ENCODE measurements at regions not wholly inside any gene's neighbourhood (a gene's known extent, or its start where the extent isn't known, plus 50 kb on each side); places are given as distances from the start of the nearest gene placed in this dataset.
"Not testable (repeated sequence)": the region's sequence is repeated elsewhere in the genome, so short reads cannot be mapped to it uniquely, and the experiment has no call there.

DNA sequence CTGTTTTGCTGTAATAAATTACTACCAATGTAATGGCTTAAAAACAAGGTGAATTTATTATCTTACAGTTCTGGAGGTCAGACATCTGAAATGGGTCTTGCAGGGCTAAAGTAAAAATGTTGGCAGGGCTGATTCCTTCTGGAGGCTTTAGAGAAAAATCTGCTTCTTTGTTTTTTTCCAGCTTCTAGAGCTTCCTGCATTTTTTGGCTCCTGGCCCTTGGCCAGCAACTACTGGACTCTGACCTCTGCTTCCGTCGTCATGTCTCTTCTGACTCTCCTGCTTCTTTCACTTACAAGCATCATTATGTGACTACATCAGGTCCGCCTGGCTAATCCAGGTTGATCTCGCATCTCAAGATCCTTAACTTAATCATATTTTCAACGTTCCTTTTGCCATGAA, 350.9 kb downstream of the S1PR1 start:
- no peak for DNase-seq

DNA sequence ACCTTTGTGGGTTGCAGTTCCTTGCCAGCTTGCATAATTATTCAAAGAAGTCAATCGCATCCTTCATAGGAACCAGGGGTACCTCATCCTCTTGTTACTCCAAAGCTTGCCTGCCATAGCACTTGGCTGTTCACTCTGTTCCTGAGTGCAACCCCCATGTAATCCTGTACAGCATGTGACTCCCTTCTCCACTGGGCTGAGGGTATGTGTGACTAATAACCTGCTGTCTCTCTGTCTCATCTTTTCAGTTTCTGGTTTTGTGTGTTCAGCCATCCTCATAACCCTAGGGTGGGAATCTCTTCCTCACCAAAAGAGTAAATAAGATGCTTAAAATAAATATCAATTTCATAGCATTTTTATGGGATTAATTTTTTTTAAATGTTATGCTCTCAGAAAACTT, 351.9 kb downstream of the S1PR1 start:
- no peak for DNase-seq

DNA sequence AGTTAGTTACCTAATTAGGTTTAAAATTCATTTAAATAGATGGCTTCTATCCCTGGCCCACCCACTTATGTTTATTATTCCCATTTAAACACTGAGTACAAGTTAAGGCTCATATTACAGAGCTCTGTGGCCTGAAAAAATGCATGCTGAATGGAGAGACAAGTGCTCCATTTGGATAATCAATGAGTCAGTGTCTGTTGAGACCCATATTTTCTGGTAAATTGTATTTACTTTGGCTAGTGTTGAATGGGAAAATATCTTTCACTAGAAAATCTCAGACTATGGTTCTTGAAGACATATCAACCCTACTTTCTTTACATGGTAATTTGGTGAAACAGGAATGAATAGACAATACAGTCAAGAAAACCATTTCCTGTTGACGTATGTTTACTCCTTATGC, 356.0 kb downstream of the S1PR1 start:
- no peak for DNase-seq

DNA sequence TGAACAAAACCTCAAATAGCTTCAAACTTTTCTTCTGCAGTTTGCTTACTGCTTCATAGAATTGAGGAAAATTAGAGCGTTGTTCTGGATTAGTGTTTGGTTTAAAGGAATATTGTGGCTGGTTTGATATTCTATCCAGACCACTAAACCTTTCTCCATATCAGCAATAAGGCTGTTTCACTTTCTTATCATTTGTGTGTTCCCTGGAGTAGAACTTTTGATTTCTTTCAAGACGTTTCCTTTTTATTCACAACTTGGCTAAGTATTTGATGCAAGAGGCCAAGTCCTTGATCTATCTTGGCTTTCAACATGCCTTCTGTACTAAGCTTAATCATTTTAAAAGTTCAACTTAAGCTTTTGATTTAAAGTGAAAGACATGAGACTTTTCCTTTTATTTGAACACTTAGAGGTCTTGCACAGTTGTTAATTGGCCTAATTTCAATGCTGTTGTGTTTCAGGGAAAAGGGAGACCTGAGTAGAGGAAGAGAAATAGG, 359.1 kb downstream of the S1PR1 start:
- no peak for DNase-seq

DNA sequence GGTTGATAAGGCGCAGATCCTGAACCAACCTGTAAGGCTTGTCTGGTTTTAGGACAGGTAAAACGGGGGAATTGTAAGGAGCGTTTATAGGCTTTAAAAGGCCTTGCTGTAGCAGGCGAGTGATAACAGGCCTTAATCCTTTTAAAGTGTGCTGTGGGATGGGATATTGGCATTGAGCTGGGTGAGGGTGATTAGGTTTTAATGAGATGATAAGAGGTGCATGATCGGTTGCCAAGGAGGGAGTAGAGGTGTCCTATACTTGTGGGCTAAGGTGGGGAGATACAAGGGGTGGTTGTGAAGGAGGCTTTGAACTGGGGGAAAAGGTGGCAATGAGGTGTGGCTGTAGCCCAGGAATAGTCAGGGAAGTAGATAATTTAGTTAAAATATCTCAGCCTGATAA, 363.8 kb downstream of the S1PR1 start:
- not testable (repeated sequence) for DNase-seq

DNA sequence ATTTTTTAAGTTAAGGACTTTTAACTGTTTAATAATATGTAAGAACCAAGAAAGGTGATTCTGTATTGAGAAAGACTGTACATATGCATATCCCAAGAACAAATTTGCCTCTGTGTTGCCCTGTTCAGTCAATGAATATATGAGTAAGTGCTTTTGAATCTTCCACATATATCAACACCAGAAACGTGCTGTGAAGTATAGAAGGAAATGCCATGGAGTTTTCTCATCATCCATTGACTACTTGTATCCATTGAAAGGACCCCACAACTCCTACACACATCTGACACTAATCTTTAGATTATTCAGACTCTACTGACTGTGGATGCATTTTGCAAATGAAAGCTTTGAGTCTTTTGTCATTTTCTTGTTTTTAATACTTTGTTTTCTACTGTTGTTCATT, 366.9 kb downstream of the S1PR1 start:
- no peak for DNase-seq

DNA sequence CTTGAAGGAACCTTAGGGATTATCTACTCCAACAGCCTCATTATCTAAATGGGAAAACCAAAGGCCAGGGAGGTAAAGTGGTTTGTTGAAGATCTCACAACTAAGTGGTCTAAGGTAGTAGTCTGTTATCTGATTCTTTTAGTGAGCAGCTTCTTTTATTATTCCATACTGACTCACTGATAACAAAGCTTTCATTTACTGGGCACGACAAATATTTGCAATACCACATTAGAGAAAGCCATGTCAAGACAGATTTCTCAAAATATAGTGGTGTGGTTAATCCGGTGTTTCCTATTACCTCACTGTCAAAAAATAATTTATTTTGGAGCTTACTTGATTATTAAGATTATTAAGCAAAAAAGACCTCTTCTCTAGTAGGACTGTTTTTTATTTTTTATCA, 369.1 kb downstream of the S1PR1 start:
- no peak for DNase-seq

DNA sequence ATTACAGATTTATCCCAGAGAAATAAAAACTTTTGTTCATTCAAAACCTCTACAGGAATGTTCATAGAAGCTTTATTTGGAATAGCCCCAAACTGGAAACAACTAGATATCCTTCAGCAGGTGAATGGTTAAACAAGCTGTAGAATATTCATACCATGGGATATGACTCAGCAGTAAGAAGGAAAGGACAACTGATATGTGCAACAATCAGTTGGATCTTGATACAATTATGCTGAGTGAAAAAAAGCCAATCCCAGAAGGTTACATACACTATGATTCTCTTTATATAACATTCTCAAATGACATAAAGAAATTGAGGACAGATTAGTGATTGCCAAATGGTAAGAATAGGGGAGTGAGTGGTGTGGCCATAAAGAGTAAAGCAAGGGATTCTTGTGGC, 376.7 kb downstream of the S1PR1 start:
- DNase-seq, result no peak

DNA sequence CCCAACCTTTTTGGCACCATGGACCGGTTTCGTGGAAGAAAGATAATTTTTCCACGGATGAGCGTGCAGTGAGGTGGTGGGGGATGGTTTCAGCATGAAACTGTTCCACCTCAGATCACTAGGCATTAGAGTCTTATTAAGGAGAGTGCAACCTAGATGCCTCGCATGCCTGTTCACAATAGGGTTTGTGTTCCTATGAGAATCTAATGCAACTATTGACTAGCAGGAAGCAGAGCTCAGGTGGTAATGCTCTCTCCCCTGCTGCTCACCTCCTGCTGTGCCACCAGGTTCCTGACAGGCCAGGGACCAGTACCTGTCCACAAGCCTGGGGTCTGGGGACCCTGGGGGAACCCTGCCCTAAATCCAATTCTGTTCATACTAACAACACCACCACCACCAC, 377.8 kb downstream of the OLFM3 start:
- no peak for DNase-seq

DNA sequence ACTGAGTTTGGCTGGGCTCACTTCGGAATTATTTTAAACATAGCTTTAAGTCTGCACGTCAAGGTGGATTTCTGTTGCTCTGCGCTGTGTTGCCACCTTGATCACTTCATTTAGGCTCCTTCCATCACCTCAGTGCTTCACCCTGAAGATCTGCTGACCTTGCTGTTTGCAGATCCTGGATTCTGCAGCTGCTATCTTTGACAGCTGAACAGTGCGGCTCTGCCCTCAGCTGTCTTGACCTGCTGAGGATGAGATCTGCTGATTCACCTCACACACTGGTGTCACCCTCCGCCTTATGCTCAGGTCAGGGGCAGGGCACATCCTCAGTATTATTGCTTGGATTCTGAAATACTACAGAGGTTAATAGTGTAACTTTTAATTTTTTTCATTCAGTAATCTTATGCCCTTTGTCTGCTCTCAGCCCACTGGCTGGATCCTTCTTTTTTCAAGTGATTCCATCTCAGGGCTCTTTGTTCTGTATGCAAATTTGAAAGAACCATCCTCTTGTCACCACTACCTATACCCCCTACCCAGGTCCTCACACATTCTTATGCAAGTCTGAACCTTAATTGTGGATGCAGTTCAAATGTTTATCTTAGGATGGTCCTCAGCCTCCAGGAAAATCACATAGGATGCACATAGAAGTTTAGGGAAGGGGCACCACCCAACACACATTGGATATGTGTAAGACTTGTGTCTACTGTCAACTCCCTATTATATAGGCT, 364.0 kb downstream of the OLFM3 start:
- DNase-seq, result no peak

DNA sequence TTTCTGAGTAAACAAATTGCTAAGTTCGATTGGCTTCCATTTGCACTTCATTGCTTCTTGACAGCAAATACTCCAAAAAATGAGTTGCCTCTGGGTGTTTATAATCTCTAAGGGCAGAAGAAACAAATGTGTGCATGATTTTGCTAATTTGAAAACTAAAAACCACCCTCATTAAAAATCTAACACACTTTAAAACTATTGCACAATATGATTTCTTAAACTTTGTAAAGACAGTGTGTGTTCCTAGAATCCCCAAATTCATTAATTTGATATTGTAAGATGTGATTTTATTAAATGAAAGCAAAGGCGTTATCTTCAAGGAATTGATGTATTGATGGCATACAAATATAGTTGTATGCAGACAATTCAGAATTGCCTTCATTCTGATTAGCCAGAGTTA, 350.9 kb downstream of the OLFM3 start:
- DNase-seq, result no peak

DNA sequence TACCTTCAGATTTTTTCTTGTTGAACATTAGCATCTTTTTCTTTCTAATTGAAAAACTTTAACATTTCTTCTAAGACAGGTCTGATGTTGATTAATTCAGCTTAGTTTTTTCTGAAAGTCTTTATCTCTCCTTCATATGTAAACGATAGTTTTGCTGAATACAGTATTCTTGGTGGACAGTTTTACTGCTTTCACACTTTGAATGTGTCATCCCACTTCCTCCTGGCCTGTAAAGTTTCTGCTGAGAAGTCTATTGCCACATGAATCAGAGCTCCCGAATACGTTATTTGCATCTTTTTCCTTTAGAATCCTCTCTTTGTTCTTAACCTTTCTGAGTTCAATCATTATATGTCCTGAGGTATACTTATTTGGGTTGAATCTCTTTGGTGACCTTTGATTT, 344.2 kb downstream of the OLFM3 start:
- DNase-seq, result no peak

DNA sequence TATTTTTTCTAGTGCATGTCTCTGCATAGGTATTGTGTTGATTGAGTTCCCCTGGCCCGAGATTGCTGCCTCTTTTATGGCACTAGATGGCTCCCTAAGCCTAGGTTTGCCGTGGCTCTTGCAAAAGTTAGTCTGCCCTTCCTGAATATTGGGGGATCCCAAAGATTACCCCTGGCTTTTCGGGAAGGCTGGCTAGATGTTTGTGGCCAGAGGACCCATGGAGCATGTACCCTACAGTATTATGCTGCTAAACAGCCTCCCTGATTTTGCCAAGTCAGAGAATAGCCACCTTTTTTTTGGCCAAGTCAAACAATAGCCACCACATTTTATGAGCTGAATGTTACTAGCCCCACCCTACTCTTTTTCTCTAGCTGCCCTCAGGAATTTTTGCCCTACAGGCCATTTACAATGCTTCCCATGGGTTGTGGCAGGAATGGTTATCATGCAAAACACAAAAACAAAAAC, 343.2 kb downstream of the OLFM3 start:
- no peak for DNase-seq

DNA sequence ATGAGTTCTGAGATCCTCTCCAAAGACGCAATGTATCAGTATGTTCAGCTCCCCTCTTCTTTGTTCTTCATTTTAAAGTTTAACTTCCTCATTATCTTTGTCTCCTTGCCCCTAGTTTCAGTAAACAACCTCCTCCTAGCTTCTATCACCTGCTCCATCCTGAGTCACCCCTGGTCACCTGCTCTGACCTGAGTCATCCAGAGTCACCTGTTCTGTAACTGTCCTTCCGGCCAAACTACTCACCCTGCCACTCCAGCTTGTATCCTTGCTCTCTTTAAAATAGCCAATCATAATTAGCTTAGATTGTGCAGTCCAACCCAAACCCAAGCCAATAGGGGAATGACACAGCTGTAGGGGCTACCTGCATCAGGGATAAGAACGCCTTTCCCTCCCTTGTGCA, 332.0 kb downstream of the OLFM3 start:
- no peak for DNase-seq

DNA sequence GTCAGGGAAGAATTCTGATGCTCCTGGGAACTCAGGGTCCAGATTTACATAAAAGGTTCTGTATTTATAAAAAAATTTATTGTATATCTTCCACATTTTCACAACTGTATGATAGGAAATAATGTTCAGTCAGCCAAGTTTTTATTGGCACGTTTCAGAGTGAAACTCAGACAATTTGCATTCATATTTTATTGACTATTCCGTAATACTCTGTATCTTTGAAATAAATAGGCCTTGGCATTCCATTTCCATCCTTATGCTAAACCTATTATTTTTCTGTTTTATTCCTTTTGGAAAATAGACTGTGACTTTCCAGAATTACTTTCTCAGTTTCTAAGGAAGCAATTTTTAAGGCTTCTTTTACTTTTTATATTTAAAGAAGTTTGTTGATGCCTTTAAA, 329.0 kb downstream of the OLFM3 start:
- DNase-seq, result no peak

DNA sequence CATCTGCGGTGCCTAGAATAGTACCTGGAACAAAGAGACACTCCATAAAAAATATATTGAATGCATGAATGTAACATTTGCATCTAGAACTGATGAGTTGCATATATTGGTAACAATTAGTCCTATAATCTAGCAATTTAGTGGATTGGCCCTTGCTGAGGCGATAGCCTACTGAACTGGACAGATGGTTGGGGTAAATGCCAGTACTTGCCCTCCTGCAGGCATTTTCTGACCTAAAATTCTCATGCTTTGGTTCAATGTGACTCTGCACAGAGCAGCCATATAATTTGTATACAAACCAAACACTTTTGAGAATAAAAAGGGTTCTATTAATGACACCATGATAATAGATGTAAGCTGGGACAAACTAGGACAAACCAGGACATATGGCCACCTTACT, 313.6 kb downstream of the OLFM3 start:
- DNase-seq, result no peak

DNA sequence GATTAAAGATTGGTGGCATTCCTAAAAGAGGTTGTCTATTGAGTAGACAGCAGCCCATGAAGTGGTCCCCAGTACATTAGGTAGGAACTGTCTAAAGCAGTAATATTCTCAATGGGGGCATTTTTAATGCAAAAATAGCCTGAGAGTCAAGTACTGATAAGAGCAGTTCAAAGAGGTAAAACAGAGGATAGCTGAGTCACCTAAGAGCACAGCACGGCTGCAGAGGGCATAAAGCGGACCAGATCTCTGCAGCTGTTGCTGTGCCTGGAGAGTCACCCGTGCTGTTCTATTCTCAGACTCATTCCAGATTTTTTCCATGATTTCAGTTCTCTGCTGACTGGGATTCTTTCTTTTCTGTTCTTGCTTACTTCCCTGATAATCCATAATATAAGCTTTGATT, 313.2 kb downstream of the OLFM3 start:
- DNase-seq, result no peak

DNA sequence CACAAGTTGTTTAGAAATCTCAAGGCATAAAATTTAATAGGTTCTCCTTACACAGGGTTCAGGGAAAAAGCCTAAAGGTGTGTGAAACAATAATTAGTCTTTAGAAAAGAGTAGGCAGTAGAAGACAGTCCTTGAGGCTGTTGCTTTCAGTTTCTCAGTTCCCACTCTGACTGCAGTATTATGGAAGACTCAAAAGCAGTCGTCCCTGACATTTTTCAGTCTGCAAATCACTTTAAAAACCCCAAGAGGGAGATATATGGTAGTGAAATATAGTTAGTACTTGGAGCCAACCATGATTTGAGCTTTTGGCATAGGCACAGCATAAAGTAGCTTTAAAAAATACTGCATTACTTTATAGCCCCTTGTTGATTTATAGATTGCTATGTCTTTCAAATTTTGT, 299.7 kb downstream of the OLFM3 start:
- no peak for DNase-seq

DNA sequence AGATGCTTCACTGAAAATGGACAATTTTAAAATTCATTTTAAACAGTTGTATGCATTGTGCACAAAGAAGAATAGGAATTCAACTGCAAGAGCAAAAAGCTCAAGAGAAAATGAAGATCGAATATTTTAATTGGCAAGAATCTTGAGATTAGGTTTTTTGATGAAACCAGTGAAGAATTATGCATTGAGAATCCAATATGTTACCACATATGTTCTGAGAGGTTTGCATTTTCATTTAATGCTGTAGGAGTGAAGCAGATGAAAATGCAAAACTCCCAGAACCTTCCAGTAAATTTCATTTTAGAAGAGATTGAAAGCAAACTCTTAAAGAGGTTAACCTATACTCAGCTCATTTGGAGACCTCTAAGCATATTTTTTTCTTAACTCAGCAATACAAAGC, 298.0 kb downstream of the OLFM3 start:
- DNase-seq, result no peak

DNA sequence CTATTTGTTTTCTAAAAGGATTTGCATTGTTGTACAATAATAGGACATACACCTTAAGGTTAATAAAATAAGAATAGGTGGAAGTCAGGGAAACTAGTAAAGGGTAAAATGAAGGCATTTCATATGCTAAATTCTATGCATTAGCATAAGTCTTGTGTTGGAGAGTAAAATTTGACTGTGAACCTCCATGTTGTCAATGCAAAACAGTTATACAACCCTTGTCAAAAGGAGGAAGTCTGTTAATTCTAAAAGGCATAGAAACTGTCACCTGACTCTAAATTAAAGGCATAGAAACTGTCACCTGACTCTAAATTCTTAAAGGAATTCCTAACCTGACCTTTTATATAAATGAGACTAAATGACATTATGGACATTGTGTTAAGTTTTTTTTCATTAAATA, 291.8 kb downstream of the OLFM3 start:
- DNase-seq, result no peak

DNA sequence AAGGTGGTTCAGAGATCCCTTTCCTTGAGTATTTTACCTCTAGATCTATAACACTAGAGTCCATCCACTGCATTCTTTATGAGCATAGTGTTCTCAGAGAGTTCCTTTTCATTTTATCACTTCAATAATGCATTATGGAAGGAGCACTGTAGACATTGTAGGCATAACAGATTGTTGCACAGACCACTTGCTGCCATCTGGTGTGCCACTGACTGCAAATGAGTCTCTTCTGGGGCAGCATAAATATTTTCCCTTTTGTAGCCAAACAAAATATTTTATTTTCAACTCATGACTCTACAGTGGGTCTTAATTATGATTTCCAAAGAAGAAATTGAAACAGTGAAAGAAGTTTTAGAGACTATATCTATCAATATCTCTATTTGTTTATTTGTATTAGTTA, 290.4 kb downstream of the OLFM3 start:
- no peak for DNase-seq

DNA sequence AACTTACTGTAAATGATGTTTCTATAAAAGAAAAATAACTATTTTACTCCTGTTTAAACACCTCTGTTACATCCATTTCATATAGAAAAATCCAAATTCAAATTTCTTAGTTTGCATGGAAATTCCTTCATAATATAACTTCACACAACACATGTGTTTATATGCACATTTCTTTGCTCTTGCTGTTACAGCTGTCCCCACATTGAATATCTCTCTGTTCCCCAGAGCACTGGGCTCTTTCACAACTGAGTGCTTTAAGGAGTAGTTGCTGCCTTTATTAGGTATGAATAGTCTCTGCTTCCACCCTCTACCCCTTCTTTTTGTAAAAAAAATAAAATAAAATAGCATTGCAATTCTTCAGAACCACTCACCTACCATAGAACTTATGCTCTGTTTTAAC, 287.0 kb downstream of the OLFM3 start:
- DNase-seq, result no peak

DNA sequence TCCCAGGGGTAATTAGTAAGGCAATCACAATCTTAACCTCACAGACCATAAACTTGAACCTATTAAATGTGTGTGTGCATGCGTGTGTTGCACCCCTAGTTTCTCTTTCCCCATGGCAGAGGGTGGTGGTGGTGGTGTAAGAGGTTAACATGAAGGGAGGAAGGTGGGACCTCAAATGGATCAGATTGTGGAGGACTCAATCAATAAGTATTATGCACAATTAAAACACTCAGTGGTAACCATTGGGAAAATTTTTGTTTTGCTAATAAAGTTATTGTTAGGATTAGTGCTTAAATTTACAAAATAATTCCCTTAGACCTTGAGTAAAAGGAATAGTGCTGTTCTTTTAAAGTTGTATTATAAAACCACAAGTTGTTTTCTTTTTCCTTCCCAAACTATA, 283.0 kb downstream of the OLFM3 start:
- no peak for DNase-seq

DNA sequence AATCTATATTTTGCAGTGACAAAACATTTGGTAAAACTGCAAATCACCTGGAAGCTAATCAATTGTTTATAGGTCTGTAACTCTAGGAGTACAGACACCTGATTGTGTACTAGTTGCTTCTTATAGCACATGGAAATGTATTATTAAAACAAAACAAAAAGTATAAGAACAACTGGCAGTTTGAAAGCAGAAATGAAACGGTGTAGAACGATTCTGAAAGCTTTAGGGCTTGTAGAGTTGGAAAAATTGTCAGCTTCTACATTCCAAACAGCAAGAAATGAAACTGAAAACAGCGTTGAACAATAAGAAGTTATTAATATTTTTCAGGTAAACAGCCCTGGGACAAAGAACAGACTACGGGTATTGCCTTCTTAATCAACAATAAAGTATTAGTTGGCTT, 273.3 kb downstream of the OLFM3 start:
- no peak for DNase-seq

DNA sequence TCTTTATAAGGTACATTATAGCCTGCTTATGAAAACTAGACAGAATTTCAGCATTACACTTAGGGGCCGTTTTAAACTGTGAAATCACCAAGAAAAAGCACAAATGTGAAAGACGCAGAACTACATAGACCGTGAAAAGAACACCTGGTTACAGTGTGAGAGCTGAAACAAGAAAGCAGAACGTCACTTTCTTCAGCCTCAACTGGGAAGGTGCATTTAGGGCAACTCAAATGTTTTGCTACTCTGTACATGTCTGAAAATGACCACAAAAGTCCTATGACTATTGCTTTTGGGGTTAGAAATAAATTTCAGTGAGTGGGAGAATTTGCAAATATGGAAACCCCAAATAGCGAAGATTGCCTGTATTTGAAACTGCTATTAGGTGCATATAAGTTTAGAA, 268.7 kb downstream of the OLFM3 start:
- no peak for DNase-seq
